ENCODE measurements at regions not wholly inside any gene's neighbourhood (a gene's known extent, or its start where the extent isn't known, plus 50 kb on each side); places are given as distances from the start of the nearest gene placed in this dataset.
"Not testable (repeated sequence)": the region's sequence is repeated elsewhere in the genome, so short reads cannot be mapped to it uniquely, and the experiment has no call there.

DNA sequence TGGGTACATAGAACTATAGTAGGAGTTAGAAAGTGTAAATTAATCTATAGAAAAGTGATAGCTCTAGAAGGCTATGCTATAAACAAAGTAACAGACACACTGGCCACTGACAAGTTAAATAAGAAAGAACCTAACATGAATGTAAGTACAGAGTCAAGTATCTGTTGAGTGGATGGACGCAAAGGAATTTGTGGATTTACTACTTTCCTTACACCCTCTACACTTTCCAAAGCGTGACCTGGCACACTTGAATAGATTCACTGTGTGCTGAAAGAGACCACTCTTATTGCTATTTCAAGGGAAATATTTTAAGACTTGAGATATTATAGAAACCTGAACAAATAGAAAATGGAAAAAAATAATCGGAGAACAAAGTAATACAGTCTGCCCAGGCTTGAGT is 142.8 kb upstream of the SAMSN1 start:
- FAIRE-seq, result no peak

GRCh38 chr21:14688412-14688811 is 142.3 kb upstream of the SAMSN1 start:
- FAIRE-seq (no peak), DNase-seq (ENCODE audit: low spot score in 2 of 2) (no peak)

More for the DNA sequence above, 142.8 kb upstream of the SAMSN1 start:
- no peak for DNase-seq (ENCODE audit: low spot score in 2 of 2)

GRCh38 chr21:14687268-14687625 is 141.1 kb upstream of the SAMSN1 start:
- FAIRE-seq, result no peak
- no peak for DNase-seq (ENCODE audit: low spot score in 2 of 2)

- no peak for FAIRE-seq
These were observed 140.6 kb upstream of the SAMSN1 start for GRCh38 chr21:14686466-14687267.

DNA sequence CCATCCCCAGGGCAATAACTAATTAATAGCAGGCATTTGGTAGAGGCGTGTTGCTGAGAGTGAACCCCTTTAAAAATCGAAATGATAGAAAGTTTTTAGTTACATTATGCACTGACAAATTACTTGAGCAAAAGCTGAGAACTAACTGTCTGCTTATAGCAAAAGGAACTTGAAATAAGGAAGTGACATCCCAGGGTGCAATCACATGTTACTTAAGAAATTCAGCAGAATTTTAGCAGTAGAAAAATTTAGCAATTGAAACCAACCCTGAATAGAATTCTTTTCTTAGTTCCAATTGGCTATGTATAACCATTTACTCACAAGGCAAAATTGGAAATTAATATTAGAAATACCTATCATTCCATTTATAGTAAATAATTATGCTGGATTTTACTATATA is 139.5 kb upstream of the SAMSN1 start:
- FAIRE-seq (no peak), DNase-seq (ENCODE audit: low spot score in 2 of 2) (no peak)

More at GRCh38 chr21:14686466-14687267, 140.6 kb upstream of the SAMSN1 start:
- no peak for DNase-seq (ENCODE audit: low spot score in 2 of 2)

GRCh38 chr21:14684071-14684470 is 138.0 kb upstream of the SAMSN1 start:
- FAIRE-seq, result no peak
- no peak for DNase-seq (ENCODE audit: low spot score in 2 of 2)

DNA sequence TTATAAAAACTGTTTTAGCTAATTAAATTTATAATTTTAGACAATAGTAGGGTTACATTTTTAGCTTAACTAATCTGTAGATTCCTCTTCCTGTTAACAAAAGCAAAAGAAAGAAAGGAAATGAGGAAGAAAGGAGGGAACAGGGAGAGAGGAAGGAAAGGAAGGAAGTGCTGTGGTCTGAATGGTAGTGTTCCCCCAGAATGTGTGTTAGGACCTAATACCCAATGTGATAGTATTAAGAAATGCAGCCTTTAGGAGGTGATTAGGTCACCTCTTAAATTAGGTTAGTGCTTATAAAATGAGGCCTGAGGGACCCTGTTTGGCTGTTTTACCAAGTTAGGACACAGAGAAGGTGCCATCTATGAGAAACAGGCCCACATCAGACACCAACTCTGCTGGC is 136.9 kb upstream of the SAMSN1 start:
- no peak for FAIRE-seq
- no peak for DNase-seq (ENCODE audit: low spot score in 2 of 2)

GRCh38 chr21:14678973-14679574 is 133.0 kb upstream of the SAMSN1 start:
- DNase-seq (ENCODE audit: low spot score in 2 of 2), result no peak
- FAIRE-seq, result no peak

DNA sequence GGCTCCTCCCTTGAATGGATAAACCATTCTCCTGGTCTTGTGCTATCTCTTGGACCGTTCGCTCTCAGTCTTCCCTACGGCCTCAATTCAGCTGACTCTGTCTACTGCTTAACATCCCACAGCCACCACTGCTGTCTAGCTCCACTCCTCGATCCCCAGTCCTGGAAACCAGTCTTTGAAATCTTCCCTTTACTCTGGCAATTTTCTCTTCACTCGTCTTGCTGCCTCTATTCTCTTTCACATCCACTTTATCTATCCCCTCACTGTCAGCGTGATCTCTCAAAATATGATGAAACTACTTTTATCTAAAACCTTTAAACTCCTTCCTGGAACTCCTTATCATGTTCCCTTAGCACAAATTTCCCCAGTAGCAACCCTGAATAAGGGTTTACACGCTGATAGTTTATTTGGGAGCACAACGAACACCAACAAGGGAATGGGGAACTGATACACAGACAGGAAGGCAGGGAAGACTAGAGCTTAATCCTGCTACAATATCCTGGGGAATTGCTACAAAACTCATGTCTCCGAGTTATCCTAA is 131.6 kb upstream of the SAMSN1 start:
- no peak for FAIRE-seq
- no peak for DNase-seq (ENCODE audit: low spot score in 2 of 2)

DNA sequence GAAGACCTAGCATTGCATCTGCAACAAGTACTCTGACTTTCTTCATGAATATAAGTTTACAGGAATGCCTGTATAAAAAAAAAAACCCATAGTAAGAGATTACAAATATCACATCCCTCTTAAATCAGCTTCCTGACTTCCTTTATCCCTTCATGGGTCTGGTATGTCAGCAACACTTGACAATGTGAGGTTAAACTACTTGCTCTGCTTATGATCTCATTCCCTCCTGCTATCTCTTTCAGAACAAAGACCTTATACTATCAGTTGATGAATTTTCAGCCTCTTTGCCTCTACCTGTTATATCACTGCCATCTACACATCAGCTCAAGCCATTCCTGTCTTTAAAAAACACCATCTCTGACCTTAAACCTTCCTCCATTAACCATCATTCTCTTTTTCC is 130.9 kb upstream of the SAMSN1 start:
- no peak for DNase-seq (ENCODE audit: low spot score in 2 of 2)
- no peak for FAIRE-seq

GRCh38 chr21:14675774-14676530 is 129.8 kb upstream of the SAMSN1 start:
- FAIRE-seq (no peak), DNase-seq (ENCODE audit: low spot score in 2 of 2) (no peak)

GRCh38 chr21:14673649-14674048 is 127.5 kb upstream of the SAMSN1 start:
- FAIRE-seq (no peak), DNase-seq (ENCODE audit: low spot score in 2 of 2) (no peak)

DNA sequence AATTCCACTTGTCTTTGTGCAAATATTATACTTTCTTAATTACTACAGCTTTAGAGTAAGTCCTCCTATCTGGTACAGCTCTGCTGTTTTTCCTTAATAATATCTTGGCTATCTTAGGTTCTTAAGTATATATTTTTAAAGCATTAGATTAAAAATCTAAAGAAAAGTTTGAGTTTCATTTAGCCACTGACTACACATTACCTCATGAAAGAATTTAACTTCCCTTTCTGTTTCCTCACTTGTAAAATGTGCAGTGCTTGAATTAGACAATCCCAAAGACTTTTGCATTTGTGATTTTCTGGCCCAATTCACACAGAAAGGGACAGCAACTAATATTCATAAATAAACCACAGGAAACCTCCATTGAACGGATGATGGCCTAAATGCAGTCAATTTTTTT is 126.4 kb upstream of the SAMSN1 start:
- DNase-seq (ENCODE audit: low spot score in 2 of 2) (no peak), FAIRE-seq (no peak)

DNA sequence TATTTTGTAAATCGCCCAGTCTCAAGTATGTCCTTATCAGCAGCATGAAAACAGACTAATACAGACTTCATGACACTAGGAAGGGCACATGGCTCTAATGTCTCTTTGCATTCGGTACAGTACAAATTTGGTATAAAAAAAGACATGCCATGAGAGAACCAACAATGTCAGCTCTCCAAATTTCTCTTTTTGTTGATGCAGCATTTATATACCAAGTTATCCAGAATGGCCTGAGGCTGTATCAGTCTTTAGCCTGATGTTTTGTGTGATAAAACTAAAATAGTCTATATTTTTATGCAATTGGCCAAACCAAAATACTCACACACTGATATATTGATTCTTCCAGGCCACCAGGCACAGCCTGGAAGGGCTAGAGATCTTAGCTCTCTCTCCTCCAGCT is 124.3 kb upstream of the SAMSN1 start:
- DNase-seq (ENCODE audit: low spot score in 2 of 2), result no peak
- FAIRE-seq, result no peak

GRCh38 chr21:14669092-14669491 is 123.0 kb upstream of the SAMSN1 start:
- FAIRE-seq; DNase-seq (ENCODE audit: low spot score in 2 of 2): not testable (repeated sequence)

DNA sequence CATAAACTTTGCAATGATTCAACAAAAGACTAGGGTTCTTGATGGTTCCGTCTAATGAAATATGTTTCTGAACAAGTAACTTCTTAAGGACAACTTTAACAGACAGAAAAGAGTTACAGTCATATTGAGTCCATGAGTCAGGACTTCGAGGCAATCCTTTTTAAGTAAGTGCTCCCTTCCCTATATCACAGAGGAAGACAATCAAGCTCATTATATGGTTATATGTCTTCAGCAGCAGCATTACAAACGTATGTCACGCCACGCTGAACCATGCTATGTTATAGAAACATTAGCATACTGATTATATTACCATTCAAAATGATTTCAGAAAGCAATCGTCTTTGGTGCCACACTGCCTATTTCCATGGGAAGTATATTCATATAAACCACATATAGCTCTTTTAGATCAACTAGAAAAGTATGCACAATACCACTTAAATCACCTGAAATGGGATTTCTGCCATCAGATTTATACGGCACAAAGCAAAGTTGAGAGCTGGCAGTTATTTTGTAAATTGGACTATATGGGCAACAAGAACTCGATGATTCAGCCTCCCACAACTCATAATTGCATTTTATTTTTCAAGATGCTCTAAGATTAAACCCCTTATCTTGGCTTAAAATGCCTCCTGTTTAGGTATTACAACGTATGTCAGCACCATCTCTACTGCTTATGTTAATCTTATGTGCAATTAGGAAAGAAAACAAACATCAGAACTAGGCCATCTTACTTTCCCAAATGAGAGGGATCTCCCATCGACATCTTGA is 111.3 kb upstream of the SAMSN1 start:
- FAIRE-seq (no peak), DNase-seq (ENCODE audit: low spot score in 2 of 2) (no peak)

DNA sequence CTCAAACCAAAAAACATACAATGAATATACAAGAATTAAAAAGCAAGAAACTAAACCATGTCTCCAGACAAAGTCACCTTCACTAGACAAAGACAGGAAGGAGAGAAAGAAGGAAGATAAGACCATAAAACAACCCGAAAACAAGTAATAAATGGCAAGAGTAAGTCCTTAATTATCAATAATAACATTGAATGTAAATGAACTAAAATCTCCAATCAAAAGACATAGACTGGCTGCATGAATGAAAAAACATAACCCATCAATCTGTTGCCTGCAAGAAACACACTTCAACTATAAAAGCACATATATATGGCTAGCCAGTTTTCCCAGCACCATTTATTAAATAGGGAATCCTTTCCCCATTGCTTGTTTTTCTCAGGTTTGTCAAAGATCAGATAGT is 100.8 kb upstream of the SAMSN1 start:
- no peak for FAIRE-seq
- DNase-seq (ENCODE audit: low spot score in 2 of 2), result no peak

DNA sequence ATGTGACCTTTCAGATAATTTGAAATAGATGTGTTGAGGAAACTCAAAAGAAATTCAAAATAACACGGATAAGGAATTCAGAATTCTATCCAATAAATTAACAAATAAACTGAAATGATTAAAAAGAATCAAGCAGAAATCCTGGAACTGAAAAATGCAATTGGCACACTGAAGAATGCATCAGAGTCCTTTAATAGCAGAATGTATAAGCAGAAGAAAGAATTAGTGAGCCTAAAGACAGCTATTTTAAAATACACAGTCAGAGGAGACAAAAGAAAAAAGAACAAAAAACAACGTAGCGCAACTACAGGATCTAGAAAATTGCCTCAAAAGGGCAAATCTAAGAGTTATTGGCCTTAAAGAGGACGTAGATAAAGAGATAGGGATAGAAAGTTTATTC is 99.6 kb upstream of the SAMSN1 start:
- no peak for FAIRE-seq
- no peak for DNase-seq (ENCODE audit: low spot score in 2 of 2)

GRCh38 chr21:14632359-14632758 is 86.2 kb upstream of the SAMSN1 start:
- FAIRE-seq (no peak), DNase-seq (ENCODE audit: low spot score in 2 of 2) (no peak)

- FAIRE-seq, result no peak
- no peak for DNase-seq (ENCODE audit: low spot score in 2 of 2)
These were observed 84.5 kb upstream of the SAMSN1 start for GRCh38 chr21:14630556-14631069.
